ENCODE measurements at regions not wholly inside any gene's neighbourhood (a gene's known extent, or its start where the extent isn't known, plus 50 kb on each side); places are given as distances from the start of the nearest gene placed in this dataset.

- peaks cover 3% of the 10 kb centered on the region; the same call in 1 of the 2 replicates for H3K4me1 ChIP-seq (ENCODE audit: control insufficient read depth, insufficient read depth, low read length)
- no peak overlapping the region for H3K27ac ChIP-seq (ENCODE audit: extremely low read depth, low read depth, low read length)
- POLR2A ChIA-PET = no interaction called here
These were observed 81.4 kb upstream of the MEDAG start for GRCh38 chr13:30824651-30825050.

GRCh38 chr13:30826911-30827577, 79.0 kb upstream of the MEDAG start:
- POLR2A ChIA-PET = no interaction called here
- no peak overlapping the region for H3K27ac ChIP-seq (ENCODE audit: extremely low read depth, low read depth, low read length)
- H3K4me1 ChIP-seq (ENCODE audit: control insufficient read depth, insufficient read depth, low read length) = peaks cover 9% of the 10 kb centered on the region; the same call in 1 of the 2 replicates
- CTCF ChIA-PET = no interaction called here
- TF ChIP-seq HOXD13 (CRISPR knock-in tag; IDR thresholded peaks at IDR 0.05; ENCODE audit: borderline replicate concordance) (no peak), ZNF629 (tag by site-specific recombination; IDR thresholded peaks at IDR 0.05) (no peak)
- H3K4me3 ChIP-seq (ENCODE audit: low read depth, low read length) = no peak overlapping the region
- no peaks in the 10 kb centered on the region for H3K36me3 ChIP-seq (ENCODE audit: control insufficient read depth in 2 of 2, insufficient read depth in 1 of 2, low read length in 2 of 2)
- no peaks in the 10 kb centered on the region for H3K9me3 ChIP-seq (ENCODE audit: control insufficient read depth, insufficient read depth, low read depth, low read length)

More at GRCh38 chr13:30824651-30825050, 81.4 kb upstream of the MEDAG start:
- Histone ChIP-seq H3K4me3 (ENCODE audit: low read depth, low read length) (no peak overlapping the region), H3K9me3 (ENCODE audit: control insufficient read depth, insufficient read depth, low read depth, low read length) (no peaks in the 10 kb centered on the region), H3K36me3 (ENCODE audit: control insufficient read depth in 2 of 2, insufficient read depth in 1 of 2, low read length in 2 of 2) (no peaks in the 10 kb centered on the region)
- CTCF ChIA-PET = no interaction called here
- TF ChIP-seq GLI4 (tag by site-specific recombination; IDR thresholded peaks at IDR 0.05) (no peak), ZIC2 (tag by site-specific recombination; IDR thresholded peaks at IDR 0.05) (peak; percentile 51)

- peaks cover 12% of the 10 kb centered on the region; the same call in 1 of the 2 replicates for H3K4me1 ChIP-seq (ENCODE audit: control insufficient read depth, insufficient read depth, low read length)
- H3K4me3 ChIP-seq (ENCODE audit: low read depth, low read length) = no peak overlapping the region
- ChIA-PET POLR2A (no interaction called here), CTCF (no interaction called here)
- no peak for TF ChIP-seq ZSCAN30 (tag by site-specific recombination; IDR thresholded peaks at IDR 0.05)
- TF ChIP-seq BCL11A (tag by site-specific recombination; IDR thresholded peaks at IDR 0.05; ENCODE audit: low read depth) = no peak
- TF ChIP-seq ZNF426 (tag by site-specific recombination; IDR thresholded peaks at IDR 0.05) = no peak
- TF ChIP-seq ZNF155 (tag by site-specific recombination; IDR thresholded peaks at IDR 0.05) = no peak
- TF ChIP-seq ZNF791 (tag by site-specific recombination; IDR thresholded peaks at IDR 0.05) = no peak
- H3K9me3 ChIP-seq (ENCODE audit: control insufficient read depth, insufficient read depth, low read depth, low read length) = no peaks in the 10 kb centered on the region
- H3K36me3 ChIP-seq (ENCODE audit: control insufficient read depth in 2 of 2, insufficient read depth in 1 of 2, low read length in 2 of 2) = no peaks in the 10 kb centered on the region
- H3K27ac ChIP-seq (ENCODE audit: extremely low read depth, low read depth, low read length) = no peak overlapping the region
These were observed 78.5 kb upstream of the MEDAG start for GRCh38 chr13:30827578-30827925.

- Histone ChIP-seq H3K4me3 (ENCODE audit: low read depth, low read length) (no peak overlapping the region), H3K27ac (ENCODE audit: extremely low read depth, low read depth, low read length) (no peak overlapping the region; the same call in 1 of the 2 replicates), H3K36me3 (ENCODE audit: control insufficient read depth in 2 of 2, insufficient read depth in 1 of 2, low read length in 2 of 2) (no peaks in the 10 kb centered on the region), H3K9me3 (ENCODE audit: control insufficient read depth, insufficient read depth, low read depth, low read length) (no peaks in the 10 kb centered on the region), H3K4me1 (ENCODE audit: control insufficient read depth, insufficient read depth, low read length) (peaks cover 19% of the 10 kb centered on the region)
- CTCF ChIA-PET = interaction anchor here (0.6 kb wide), 2 partner anchors 256 to 305 kb away, joined by 3 read pairs; no protein-coding TSS in a partner anchor
- peak; percentile 48 for TF ChIP-seq FEZF1 (tag by site-specific recombination; IDR thresholded peaks at IDR 0.05)
- TF ChIP-seq ZNF600 (tag by site-specific recombination; IDR thresholded peaks at IDR 0.05) = 0 out of 2 replicates have a peak, but pooled peaks have one; percentile 21
- TF ChIP-seq ZNF837 (tag by site-specific recombination; IDR thresholded peaks at IDR 0.05) = no peak
- POLR2A ChIA-PET = no interaction called here
These were observed 76.8 kb upstream of the MEDAG start for GRCh38 chr13:30829145-30829832.

GRCh38 chr13:30829833-30830637, 76.0 kb upstream of the MEDAG start:
- ChIA-PET CTCF (no interaction called here), POLR2A (no interaction called here)
- Histone ChIP-seq H3K9me3 (ENCODE audit: control insufficient read depth, insufficient read depth, low read depth, low read length) (no peaks in the 10 kb centered on the region), H3K27ac (ENCODE audit: extremely low read depth, low read depth, low read length) (no peak overlapping the region; the same call in 1 of the 2 replicates), H3K4me1 (ENCODE audit: control insufficient read depth, insufficient read depth, low read length) (peaks cover 21% of the 10 kb centered on the region), H3K4me3 (ENCODE audit: low read depth, low read length) (no peak overlapping the region), H3K36me3 (ENCODE audit: control insufficient read depth in 2 of 2, insufficient read depth in 1 of 2, low read length in 2 of 2) (no peaks in the 10 kb centered on the region)
- TF ChIP-seq ZFP41 (tag by site-specific recombination; IDR thresholded peaks at IDR 0.05; ENCODE audit: borderline replicate concordance) = no peak
- TF ChIP-seq ZNF174 (tag by site-specific recombination; IDR thresholded peaks at IDR 0.05) = no peak
- no peak for TF ChIP-seq TSHZ1 (tag by site-specific recombination; IDR thresholded peaks at IDR 0.05; ENCODE audit: borderline replicate concordance)
- TF ChIP-seq ZNF660 (tag by site-specific recombination; IDR thresholded peaks at IDR 0.05) = no peak
- peak; percentile 83 for TF ChIP-seq ZIC2 (tag by site-specific recombination; IDR thresholded peaks at IDR 0.05)
- TF ChIP-seq ZNF510 (tag by site-specific recombination; IDR thresholded peaks at IDR 0.05; ENCODE audit: insufficient replicate concordance) = no peak
- TF ChIP-seq ELK4 (IDR thresholded peaks at IDR 0.05; ENCODE audit: borderline replicate concordance, low read depth, low read length) = no peak
- no peak for TF ChIP-seq FEZF1 (tag by site-specific recombination; IDR thresholded peaks at IDR 0.05)

All from HEK293 (cell line).